ENCODE measurements at regions not wholly inside any gene's neighbourhood (a gene's known extent, or its start where the extent isn't known, plus 50 kb on each side); places are given as distances from the start of the nearest gene placed in this dataset.
A peak's percentile ranks its signal among the peaks of the same experiment; 100 is the strongest.

GRCh38 chr9:12494411-12494810, 198.8 kb upstream of the TYRP1 start:
- Histone ChIP-seq H3K27me3 (ENCODE audit: control insufficient read depth in 3 of 3, insufficient read depth in 3 of 3, low read length in 2 of 3) (no peaks in the 10 kb centered on the region), H3K27ac (ENCODE audit: low read depth in 1 of 2, low read length in 1 of 2) (no peak overlapping the region), H3K9me3 (ENCODE audit: control insufficient read depth in 4 of 4, insufficient read depth in 3 of 4, low read length in 3 of 4) (no peaks in the 10 kb centered on the region), H3K36me3 (ENCODE audit: control insufficient read depth in 4 of 4, insufficient read depth in 4 of 4, low read length in 4 of 4) (no peaks in the 10 kb centered on the region), H3K4me1 (ENCODE audit: control insufficient read depth in 5 of 5, insufficient read depth in 5 of 5, low read length in 5 of 5) (no peaks in the 10 kb centered on the region), H3K4me3 (no peak overlapping the region), H3K9ac (ENCODE audit: insufficient read depth in 1 of 2, low read length in 2 of 2) (no peak overlapping the region)
- DNase-seq (no peak), ATAC-seq (ENCODE audit: insufficient read depth, low FRiP score) (no peak)
- TF ChIP-seq, protein P1, sequence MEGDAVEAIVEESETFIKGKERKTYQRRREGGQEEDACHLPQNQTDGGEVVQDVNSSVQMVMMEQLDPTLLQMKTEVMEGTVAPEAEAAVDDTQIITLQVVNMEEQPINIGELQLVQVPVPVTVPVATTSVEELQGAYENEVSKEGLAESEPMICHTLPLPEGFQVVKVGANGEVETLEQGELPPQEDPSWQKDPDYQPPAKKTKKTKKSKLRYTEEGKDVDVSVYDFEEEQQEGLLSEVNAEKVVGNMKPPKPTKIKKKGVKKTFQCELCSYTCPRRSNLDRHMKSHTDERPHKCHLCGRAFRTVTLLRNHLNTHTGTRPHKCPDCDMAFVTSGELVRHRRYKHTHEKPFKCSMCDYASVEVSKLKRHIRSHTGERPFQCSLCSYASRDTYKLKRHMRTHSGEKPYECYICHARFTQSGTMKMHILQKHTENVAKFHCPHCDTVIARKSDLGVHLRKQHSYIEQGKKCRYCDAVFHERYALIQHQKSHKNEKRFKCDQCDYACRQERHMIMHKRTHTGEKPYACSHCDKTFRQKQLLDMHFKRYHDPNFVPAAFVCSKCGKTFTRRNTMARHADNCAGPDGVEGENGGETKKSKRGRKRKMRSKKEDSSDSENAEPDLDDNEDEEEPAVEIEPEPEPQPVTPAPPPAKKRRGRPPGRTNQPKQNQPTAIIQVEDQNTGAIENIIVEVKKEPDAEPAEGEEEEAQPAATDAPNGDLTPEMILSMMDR (IDR thresholded peaks at IDR 0.05; ENCODE audit: control extremely low read depth, extremely low read depth), result no peak
- 72 to 89% methylated on average over 1 of the region's 1 CpG for WGBS, 2 donors

- H3K27me3 ChIP-seq (ENCODE audit: control insufficient read depth in 3 of 3, insufficient read depth in 3 of 3, low read length in 2 of 3), result no peaks in the 10 kb centered on the region
- H3K9me3 ChIP-seq (ENCODE audit: control insufficient read depth in 4 of 4, insufficient read depth in 3 of 4, low read length in 3 of 4), result no peaks in the 10 kb centered on the region
- no peak for ATAC-seq (ENCODE audit: insufficient read depth, low FRiP score)
- H3K9ac ChIP-seq (ENCODE audit: insufficient read depth in 1 of 2, low read length in 2 of 2), result no peak overlapping the region
- no peak overlapping the region for H3K4me3 ChIP-seq
- no peak for DNase-seq
- TF ChIP-seq, protein P1 (IDR thresholded peaks at IDR 0.05; ENCODE audit: control extremely low read depth, extremely low read depth), result no peak
- H3K27ac ChIP-seq (ENCODE audit: low read depth in 1 of 2, low read length in 1 of 2), result no peak overlapping the region
- H3K36me3 ChIP-seq (ENCODE audit: control insufficient read depth in 4 of 4, insufficient read depth in 4 of 4, low read length in 4 of 4), result no peaks in the 10 kb centered on the region
- no peaks in the 10 kb centered on the region for H3K4me1 ChIP-seq (ENCODE audit: control insufficient read depth in 5 of 5, insufficient read depth in 5 of 5, low read length in 5 of 5)
These were observed 195.4 kb upstream of the TYRP1 start for GRCh38 chr9:12497790-12498189.

- DNase-seq, result no peak
- no peaks in the 10 kb centered on the region for H3K36me3 ChIP-seq (ENCODE audit: control insufficient read depth in 4 of 4, insufficient read depth in 4 of 4, low read length in 4 of 4)
- H3K9me3 ChIP-seq (ENCODE audit: control insufficient read depth in 4 of 4, insufficient read depth in 3 of 4, low read length in 3 of 4), result no peaks in the 10 kb centered on the region
- no peak overlapping the region for H3K27ac ChIP-seq (ENCODE audit: low read depth in 1 of 2, low read length in 1 of 2)
- no peak overlapping the region for H3K9ac ChIP-seq (ENCODE audit: insufficient read depth in 1 of 2, low read length in 2 of 2)
- H3K4me1 ChIP-seq (ENCODE audit: control insufficient read depth in 5 of 5, insufficient read depth in 5 of 5, low read length in 5 of 5), result peaks cover 0 to 8% (median 0%) of the 10 kb centered on the region in 5 donors
- no peak for ATAC-seq (ENCODE audit: insufficient read depth, low FRiP score)
- TF ChIP-seq, protein P1 (IDR thresholded peaks at IDR 0.05; ENCODE audit: control extremely low read depth, extremely low read depth), result no peak
- H3K27me3 ChIP-seq (ENCODE audit: control insufficient read depth in 3 of 3, insufficient read depth in 3 of 3, low read length in 2 of 3), result no peaks in the 10 kb centered on the region
- 83 to 93% methylated on average over 4 of the region's 4 CpGs for WGBS, 2 donors
- H3K4me3 ChIP-seq, result no peak overlapping the region
These were observed 190.7 kb upstream of the TYRP1 start for GRCh38 chr9:12502520-12502919.

DNA sequence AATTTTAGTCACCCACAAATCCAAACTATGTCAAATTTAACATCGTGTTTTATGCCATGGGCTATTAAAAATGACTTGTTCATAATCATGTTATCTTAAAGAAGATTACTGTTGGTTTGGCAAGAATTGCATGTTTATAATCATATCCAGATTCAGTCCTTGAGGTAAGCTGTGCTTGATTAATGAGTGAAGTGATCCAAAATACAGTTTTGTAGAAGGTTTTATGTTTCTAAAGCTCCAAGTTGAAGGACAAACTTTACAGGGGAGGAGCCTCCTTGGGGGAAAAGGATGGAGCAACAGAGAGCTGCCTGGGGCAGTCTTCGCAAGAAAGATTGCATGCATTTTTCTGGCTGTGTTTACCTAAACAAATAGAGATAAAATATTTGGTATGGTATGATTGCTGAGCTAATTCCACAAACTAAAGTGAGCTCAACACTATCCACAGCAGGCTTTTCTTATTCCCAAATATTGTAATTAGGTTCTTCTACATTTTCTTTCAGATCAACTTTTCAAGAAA, 189.5 kb upstream of the TYRP1 start:
- Histone ChIP-seq H3K27ac (ENCODE audit: low read depth in 1 of 2, low read length in 1 of 2) (no peak overlapping the region), H3K9me3 (ENCODE audit: control insufficient read depth in 4 of 4, insufficient read depth in 3 of 4, low read length in 3 of 4) (no peaks in the 10 kb centered on the region), H3K27me3 (ENCODE audit: control insufficient read depth in 3 of 3, insufficient read depth in 3 of 3, low read length in 2 of 3) (no peaks in the 10 kb centered on the region), H3K36me3 (ENCODE audit: control insufficient read depth in 4 of 4, insufficient read depth in 4 of 4, low read length in 4 of 4) (no peaks in the 10 kb centered on the region), H3K4me1 (ENCODE audit: control insufficient read depth in 5 of 5, insufficient read depth in 5 of 5, low read length in 5 of 5) (peaks cover 0 to 8% (median 0%) of the 10 kb centered on the region in 5 donors), H3K9ac (ENCODE audit: insufficient read depth in 1 of 2, low read length in 2 of 2) (no peak overlapping the region), H3K4me3 (no peak overlapping the region)
- WGBS, 2 donors, result 55 to 62% methylated on average over 2 of the region's 2 CpGs
- peak in 2 of 3 donors; percentile 13 to 23 for DNase-seq
- TF ChIP-seq, protein P1 (IDR thresholded peaks at IDR 0.05; ENCODE audit: control extremely low read depth, extremely low read depth), result no peak
- ATAC-seq (ENCODE audit: insufficient read depth, low FRiP score), result no peak

Measured in lung (tissue), 11 donors.